ENCODE measurements at regions not wholly inside any gene's neighbourhood (a gene's known extent, or its start where the extent isn't known, plus 50 kb on each side); places are given as distances from the start of the nearest gene placed in this dataset.
"Not testable (repeated sequence)": the region's sequence is repeated elsewhere in the genome, so short reads cannot be mapped to it uniquely, and the experiment has no call there.

DNA sequence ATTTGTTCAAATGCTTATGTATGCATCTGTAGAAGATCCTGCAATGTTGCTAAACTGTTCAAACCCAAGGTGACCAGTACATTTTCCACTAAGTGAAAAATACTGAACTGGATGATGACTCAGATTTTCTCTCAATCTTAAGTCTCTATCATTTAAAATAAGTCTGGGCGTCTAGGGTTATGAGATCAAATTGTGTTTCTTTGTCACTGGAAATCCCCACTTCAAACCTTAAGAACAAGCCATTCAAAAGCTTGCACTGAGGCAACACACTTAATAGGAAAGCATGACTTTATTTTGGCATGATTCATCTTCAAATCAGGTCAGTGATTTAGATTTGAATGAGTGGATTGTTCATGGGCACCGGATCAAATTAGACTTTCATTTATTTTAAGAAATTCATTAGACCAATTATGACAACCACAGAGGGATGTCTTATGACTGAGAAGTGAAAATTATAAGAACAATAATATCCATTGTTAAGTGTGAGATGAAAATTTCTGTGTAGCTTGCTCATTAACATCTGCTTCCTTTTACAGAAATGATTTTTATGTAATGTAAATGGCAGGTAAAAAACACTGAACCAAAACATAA lies 203.6 kb downstream of the ANKRD30BL start:
- TF ChIP-seq, protein P1, sequence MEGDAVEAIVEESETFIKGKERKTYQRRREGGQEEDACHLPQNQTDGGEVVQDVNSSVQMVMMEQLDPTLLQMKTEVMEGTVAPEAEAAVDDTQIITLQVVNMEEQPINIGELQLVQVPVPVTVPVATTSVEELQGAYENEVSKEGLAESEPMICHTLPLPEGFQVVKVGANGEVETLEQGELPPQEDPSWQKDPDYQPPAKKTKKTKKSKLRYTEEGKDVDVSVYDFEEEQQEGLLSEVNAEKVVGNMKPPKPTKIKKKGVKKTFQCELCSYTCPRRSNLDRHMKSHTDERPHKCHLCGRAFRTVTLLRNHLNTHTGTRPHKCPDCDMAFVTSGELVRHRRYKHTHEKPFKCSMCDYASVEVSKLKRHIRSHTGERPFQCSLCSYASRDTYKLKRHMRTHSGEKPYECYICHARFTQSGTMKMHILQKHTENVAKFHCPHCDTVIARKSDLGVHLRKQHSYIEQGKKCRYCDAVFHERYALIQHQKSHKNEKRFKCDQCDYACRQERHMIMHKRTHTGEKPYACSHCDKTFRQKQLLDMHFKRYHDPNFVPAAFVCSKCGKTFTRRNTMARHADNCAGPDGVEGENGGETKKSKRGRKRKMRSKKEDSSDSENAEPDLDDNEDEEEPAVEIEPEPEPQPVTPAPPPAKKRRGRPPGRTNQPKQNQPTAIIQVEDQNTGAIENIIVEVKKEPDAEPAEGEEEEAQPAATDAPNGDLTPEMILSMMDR (IDR thresholded peaks at IDR 0.05) = not testable (repeated sequence)
- TF ChIP-seq POLR2A (IDR thresholded peaks at IDR 0.05) = not testable (repeated sequence)
